Transverse colon (tissue), 4 donors: ENCODE measurements at regions not wholly inside any gene's neighbourhood (a gene's known extent, or its start where the extent isn't known, plus 50 kb on each side); places are given as distances from the start of the nearest gene placed in this dataset.

Source experiments
- DNase-seq: peaks from one replicate; pipeline ENCODE4 v3.0.0-alpha.2; 2019
- H3K27ac ChIP-seq, 4 donors: fragments of 200-600 bp; sonication (generic); 2 replicates each; pipeline ENCODE4 v1.5.1; 2016 to 2018; ENCODE audit warnings: inconsistent platforms in 4 of 4
- H3K27me3 ChIP-seq: fragments of 200-600 bp; sonication (generic); 2 replicates; pipeline ENCODE4 v1.5.1; 2017; ENCODE audit warnings: inconsistent platforms
- H3K36me3 ChIP-seq, 4 donors: fragments of 200-600 bp; sonication (generic); 2 replicates each; pipeline ENCODE4 v1.5.1; 2017 to 2019; ENCODE audit warnings: inconsistent platforms in 4 of 4
- H3K4me1 ChIP-seq, 4 donors: fragments of 200-600 bp; sonication (generic); 2 replicates each; pipeline ENCODE4 v1.5.1; 2017 to 2020; ENCODE audit warnings: inconsistent platforms in 4 of 4
- H3K4me3 ChIP-seq, 4 donors: fragments of 200-600 bp; sonication (generic); 1 replicate in 1 of 4; 2 replicates in 3 of 4; pipeline versions ENCODE4 v1.5.1 to v1.6.1; 2017 to 2019; ENCODE audit warnings: inconsistent platforms in 4 of 4
- H3K9me3 ChIP-seq, 2 donors: fragments of 200-600 bp; sonication (generic); 2 replicates each; pipeline ENCODE4 v1.5.1; 2017 to 2019; ENCODE audit warnings: inconsistent platforms in 2 of 2
- CTCF ChIP-seq, 5 experiments: fragments of 200-600 bp in 3 of 5; fragments of 450-650 bp in 2 of 5; sonication (generic) in 3 of 5; IDR thresholded peaks; 1 replicate in 2 of 5; 2 replicates in 3 of 5; pipeline ENCODE4 v1.5.1; 2016 to 2017; ENCODE audit warnings: antibody characterized with exemption in 5 of 5, inconsistent platforms in 3 of 5, mild to moderate bottlenecking in 2 of 5, moderate library complexity in 1 of 5
- EP300 ChIP-seq: sonication (generic); formaldehyde crosslinking; IDR thresholded peaks from one replicate; pipeline ENCODE4 v1.6.1; 2017; ENCODE audit warnings: antibody characterized with exemption, low read depth
- POLR2A ChIP-seq: fragments of 450-650 bp; IDR thresholded peaks from one replicate; pipeline ENCODE4 v1.6.1; 2016; ENCODE audit warnings: antibody characterized with exemption, mild to moderate bottlenecking, moderate library complexity
- POLR2AphosphoS5 ChIP-seq, 3 donors: sonication (generic); formaldehyde crosslinking; IDR thresholded peaks; one replicate each; pipeline ENCODE4 v1.6.1; 2016; ENCODE audit warnings: antibody characterized with exemption in 3 of 3
- WGBS, 2 donors: methylation state at CpG; one replicate each; pipeline ENCODE4 v1.1.5; 2018; ENCODE audit warnings: low coverage in 1 of 2; 5-methylcytosine and 5-hydroxymethylcytosine counted together
- in situ Hi-C, 4 donors: fragments of 200-750 bp; cut with MboI; loops; one replicate each; pipeline versions ENCODE4 v1.15.0 to v1.15.1; 2017; ENCODE audit warnings: low sequenced_read_pairs in 3 of 4, low pct_ligation_motif_present in 1 of 4, low pct_unique_long_range_greater_than_20kb in 1 of 4
- intact Hi-C: fragments of 100-400 bp; cut with DNase I; formaldehyde crosslinking; loops from one replicate; pipeline ENCODE4 v1.15.1; 2023; ENCODE audit warnings: low total_unique reads

GRCh38 chr5:158033076-158033475 lies 174.1 kb upstream of the CLINT1 start:
- no peak overlapping the region for H3K27ac ChIP-seq
- H3K9me3 ChIP-seq: peaks cover 10 to 12% of the 10 kb centered on the region in 2 donors
- 89 to 97% methylated on average over 5 of the region's 5 CpGs for WGBS, 2 donors
- H3K36me3 ChIP-seq: no peaks in the 10 kb centered on the region
- H3K4me3 ChIP-seq: no peak overlapping the region
- intact Hi-C loops: no loop called here
- in situ Hi-C loops: no loop called here
- H3K4me1 ChIP-seq: no peaks in the 10 kb centered on the region
- TF ChIP-seq CTCF (IDR thresholded peaks at IDR 0.05) (no peak), POLR2AphosphoS5 (IDR thresholded peaks at IDR 0.05) (no peak), EP300 (no peak), POLR2A (no peak)
- no peak for DNase-seq
- H3K27me3 ChIP-seq: no peaks in the 10 kb centered on the region

- Histone ChIP-seq H3K36me3 (no peaks in the 10 kb centered on the region), H3K27ac (no peak overlapping the region), H3K9me3 (peaks cover 10 to 12% of the 10 kb centered on the region in 2 donors), H3K27me3 (no peaks in the 10 kb centered on the region), H3K4me3 (no peak overlapping the region), H3K4me1 (no peaks in the 10 kb centered on the region)
- WGBS, 2 donors: 77 to 81% methylated on average over 1 of the region's 1 CpG
- intact Hi-C loops: no loop called here
- in situ Hi-C loops: no loop called here
- TF ChIP-seq CTCF (IDR thresholded peaks at IDR 0.05) (no peak), POLR2AphosphoS5 (IDR thresholded peaks at IDR 0.05) (no peak), POLR2A (no peak), EP300 (no peak)
- no peak for DNase-seq
Observed at GRCh38 chr5:158032246-158032645, 173.3 kb upstream of the CLINT1 start.

- Histone ChIP-seq H3K36me3 (no peaks in the 10 kb centered on the region), H3K27ac (no peak overlapping the region), H3K4me1 (no peaks in the 10 kb centered on the region), H3K4me3 (no peak overlapping the region), H3K9me3 (no peaks in the 10 kb centered on the region), H3K27me3 (no peaks in the 10 kb centered on the region)
- TF ChIP-seq POLR2AphosphoS5 (IDR thresholded peaks at IDR 0.05): no peak
- no peak for TF ChIP-seq EP300
- TF ChIP-seq CTCF (IDR thresholded peaks at IDR 0.05): no peak
- no peak for TF ChIP-seq POLR2A
- 54 to 55% methylated on average over 5 of the region's 5 CpGs for WGBS, 2 donors
- peak; percentile 37 for DNase-seq
- intact Hi-C loops (no loop called here), in situ Hi-C loops (no loop called here)
Observed at GRCh38 chr5:158027806-158028775, 169.1 kb upstream of the CLINT1 start.

GRCh38 chr5:158026304-158027031 lies 167.5 kb upstream of the CLINT1 start:
- Histone ChIP-seq H3K27ac (no peak overlapping the region), H3K9me3 (no peaks in the 10 kb centered on the region), H3K36me3 (no peaks in the 10 kb centered on the region), H3K4me1 (peaks cover 0 to 6% (median 0%) of the 10 kb centered on the region in 4 donors), H3K27me3 (no peaks in the 10 kb centered on the region), H3K4me3 (no peak overlapping the region)
- in situ Hi-C loops: no loop called here
- intact Hi-C loops: no loop called here
- TF ChIP-seq CTCF (IDR thresholded peaks at IDR 0.05): no peak
- TF ChIP-seq POLR2AphosphoS5 (IDR thresholded peaks at IDR 0.05): no peak
- no peak for TF ChIP-seq POLR2A
- no peak for TF ChIP-seq EP300
- 54 to 57% methylated on average over 7 of the region's 7 CpGs for WGBS, 2 donors
- no peak for DNase-seq
